Smooth muscle cell of the brain vasculature (primary cell): ENCODE measurements at regions not wholly inside any gene's neighbourhood (a gene's known extent, or its start where the extent isn't known, plus 50 kb on each side); places are given as distances from the start of the nearest gene placed in this dataset.

Experiments used
- DNase-seq: peaks from one replicate; pipeline ENCODE4 v3.0.0-alpha.2; 2012; ENCODE audit warnings: low read depth, low spot score

GRCh38 chr5:15447209-15447608 lies 52.8 kb upstream of the FBXL7 start:
- DNase-seq, result no peak

DNA sequence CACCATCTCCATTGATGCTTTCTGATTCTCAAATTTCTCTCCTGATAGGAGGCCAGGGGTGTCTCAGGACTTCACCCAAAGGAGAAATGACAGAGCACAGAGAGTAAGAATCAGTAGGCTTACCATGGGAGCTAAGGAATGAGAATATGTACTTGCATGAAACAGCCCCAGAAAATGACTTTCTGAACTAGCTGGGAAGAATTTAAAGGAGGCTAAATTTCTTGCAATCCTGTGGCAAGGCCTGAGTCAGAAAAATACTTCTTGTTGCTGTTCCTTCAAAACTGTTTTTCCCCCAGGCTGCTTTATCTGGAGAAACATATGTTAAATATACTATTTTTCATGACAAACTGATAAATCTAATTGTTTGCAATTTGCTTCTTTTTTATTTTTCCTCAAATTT lies 53.4 kb upstream of the FBXL7 start:
- DNase-seq, result no peak

- DNase-seq, result no peak
Observed at GRCh38 chr5:15442193-15442570, 57.8 kb upstream of the FBXL7 start.

DNA sequence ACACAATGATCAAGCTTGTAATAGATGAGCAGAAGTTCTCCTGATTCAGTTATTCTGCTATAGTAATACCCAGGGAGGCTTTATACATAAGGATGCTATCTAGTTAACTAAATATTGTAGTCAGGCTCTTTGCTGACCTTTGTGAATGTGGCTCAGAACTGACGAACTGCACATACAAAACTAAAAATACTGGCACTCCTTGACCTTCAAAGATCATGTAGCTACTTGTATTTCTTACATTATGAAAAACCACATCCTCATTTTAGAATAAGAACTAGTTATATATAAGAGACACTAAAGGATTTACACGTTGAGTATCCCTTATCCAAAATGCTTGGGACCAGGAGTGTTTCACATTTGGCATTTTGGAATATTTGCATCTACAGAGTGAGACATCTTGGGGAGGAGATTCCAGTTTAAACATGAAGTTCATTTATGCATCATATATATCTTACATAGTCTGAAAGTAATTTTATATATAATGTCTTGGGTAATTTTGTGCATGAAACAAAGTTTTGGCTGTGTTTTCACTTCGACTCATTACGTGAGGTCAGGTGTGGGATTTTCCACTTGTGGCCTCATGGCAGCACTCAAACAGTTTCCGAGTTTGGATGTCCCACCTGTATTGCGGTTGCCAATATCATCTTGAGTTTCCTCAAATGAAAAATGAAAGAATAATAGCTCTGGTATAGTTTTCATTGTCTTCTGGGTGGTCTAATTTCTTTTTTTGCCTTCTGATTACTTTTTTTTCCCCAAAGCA lies 58.4 kb upstream of the FBXL7 start:
- no peak for DNase-seq

GRCh38 chr5:15440434-15440833 lies 59.5 kb upstream of the FBXL7 start:
- no peak for DNase-seq

DNA sequence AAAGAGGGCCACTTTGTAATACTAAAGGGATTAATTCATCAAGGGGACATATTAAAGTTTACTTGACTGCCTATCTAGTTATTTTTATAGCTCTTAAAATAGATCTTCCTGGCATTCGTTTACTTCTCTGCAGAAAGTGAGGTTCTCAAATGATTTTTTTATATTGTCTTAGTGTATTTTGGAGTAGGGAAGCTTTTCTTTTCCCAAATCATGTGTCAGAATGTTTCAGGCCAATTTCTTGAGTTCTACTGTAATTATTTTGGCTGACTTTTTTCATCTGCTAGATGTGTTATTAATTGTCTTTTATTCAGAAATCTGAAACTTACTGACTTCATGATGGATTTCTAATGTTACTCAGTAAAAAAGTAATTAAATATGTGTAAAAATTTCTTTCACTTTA lies 60.2 kb upstream of the FBXL7 start:
- no peak for DNase-seq

- DNase-seq, result no peak
Observed at GRCh38 chr5:15433709-15434108, 66.3 kb upstream of the FBXL7 start.

GRCh38 chr5:15431923-15432322 lies 68.1 kb upstream of the FBXL7 start:
- no peak for DNase-seq

GRCh38 chr5:15425766-15426165 lies 74.2 kb upstream of the FBXL7 start:
- DNase-seq, result peak; percentile 4

DNA sequence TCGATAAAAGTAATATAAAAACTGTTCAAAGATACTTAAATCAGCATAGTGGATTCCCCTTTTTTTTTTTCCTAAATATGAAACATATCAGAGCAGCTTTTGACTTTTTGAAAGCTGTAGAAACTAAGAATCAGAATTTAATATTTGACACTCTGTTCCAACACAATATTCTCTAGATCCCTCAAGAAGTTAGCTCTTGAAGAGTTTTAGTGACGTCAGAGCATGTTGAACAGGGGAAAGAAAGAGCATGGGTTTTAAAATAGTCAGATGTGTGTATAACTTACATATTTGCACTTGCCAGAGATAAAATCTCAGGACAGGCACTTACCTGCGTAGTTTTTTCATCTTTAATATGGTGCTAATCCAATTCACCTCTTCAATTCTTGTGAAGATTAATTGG lies 75.2 kb upstream of the FBXL7 start:
- no peak for DNase-seq

- no peak for DNase-seq
Observed at GRCh38 chr5:15421921-15422412, 78.0 kb upstream of the FBXL7 start.

- no peak for DNase-seq
Observed at GRCh38 chr5:15421381-15421780, 78.6 kb upstream of the FBXL7 start.

DNA sequence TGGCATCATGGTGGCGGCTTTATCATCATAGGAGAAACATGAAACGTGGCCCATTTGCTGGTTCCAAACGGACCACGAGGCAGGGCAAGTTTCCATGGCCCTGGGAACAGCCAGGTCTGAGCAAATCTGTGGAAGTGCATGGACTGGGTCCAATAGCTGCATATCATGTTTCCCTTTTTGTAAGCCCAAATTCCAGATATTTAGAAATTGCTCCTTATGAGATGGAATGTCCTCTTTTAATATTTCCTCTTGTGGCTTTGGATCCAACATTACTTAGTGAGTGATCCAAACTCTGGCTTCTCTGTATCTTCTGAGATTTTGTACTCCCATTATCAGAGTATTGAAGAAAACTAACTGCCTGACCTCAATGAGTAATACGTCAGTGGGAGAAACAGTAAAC lies 79.8 kb upstream of the FBXL7 start:
- no peak for DNase-seq

DNA sequence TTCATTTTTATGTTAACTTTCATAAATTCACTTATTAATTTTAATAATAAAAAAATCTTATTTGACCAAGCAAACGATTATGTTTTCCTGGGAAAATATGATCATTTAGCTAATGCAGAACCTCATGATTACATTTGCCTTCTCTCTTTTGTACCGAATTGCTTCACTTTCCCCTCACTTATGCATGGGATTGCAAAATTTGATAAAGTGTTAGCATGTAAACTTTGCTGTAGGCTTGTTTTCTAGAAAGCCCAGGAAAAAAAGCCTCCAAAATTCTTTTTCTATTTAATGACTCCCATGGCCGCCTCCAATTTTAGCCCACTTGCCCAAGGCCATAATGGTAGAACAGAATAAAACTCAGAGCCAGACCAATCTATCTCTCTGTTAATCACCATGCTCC lies 82.8 kb upstream of the FBXL7 start:
- DNase-seq, result no peak

- no peak for DNase-seq
Observed at GRCh38 chr5:15406478-15406877, 93.5 kb upstream of the FBXL7 start.

GRCh38 chr5:15393146-15393545 lies 106.8 kb upstream of the FBXL7 start:
- no peak for DNase-seq

GRCh38 chr5:15391704-15392397 lies 108.1 kb upstream of the FBXL7 start:
- DNase-seq, result peak; percentile 59

GRCh38 chr5:15388866-15389265 lies 111.1 kb upstream of the FBXL7 start:
- DNase-seq, result no peak

GRCh38 chr5:15387931-15388524 lies 112.0 kb upstream of the FBXL7 start:
- DNase-seq, result no peak

- DNase-seq, result no peak
Observed at GRCh38 chr5:15386122-15386521, 113.9 kb upstream of the FBXL7 start.

DNA sequence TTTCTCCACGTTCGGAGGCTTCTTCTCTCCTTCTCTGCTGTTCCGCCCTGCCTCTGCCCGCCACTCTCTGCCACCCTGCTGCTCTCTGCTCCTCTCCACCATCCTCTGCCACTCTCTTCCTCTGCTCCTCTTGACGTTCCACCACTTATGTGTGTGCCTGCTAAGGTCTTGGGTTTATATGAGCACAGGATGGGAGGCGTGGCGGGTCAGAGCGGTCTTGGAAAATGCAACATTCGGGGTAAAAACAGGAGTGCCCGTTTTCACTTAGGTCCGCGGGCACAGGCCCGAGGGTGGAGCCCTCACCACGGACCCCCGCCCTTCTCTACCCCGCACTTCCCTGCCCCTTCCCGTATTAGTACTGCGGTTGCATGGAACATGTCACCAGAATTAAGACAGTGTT lies 114.4 kb upstream of the FBXL7 start:
- DNase-seq, result no peak

DNA sequence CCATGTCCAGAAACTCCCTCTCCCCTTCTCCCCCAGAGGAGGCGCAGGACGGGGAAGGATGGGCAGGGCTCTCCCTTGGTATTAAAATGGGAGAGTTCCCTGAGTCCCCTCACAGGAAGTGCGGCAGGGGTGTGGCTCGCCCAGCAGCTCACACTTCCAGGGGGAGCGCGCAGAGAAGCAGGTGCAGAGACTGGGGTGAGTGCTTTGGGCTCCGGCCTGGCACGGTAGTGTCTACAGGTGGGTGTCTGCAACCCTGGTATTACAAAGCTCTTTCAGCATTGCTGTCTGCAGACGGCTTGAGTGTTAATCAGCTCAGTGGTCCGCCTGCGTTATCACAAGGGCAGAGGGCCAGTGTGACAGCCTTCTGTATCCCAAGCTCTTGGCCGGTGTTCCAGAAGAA lies 114.9 kb upstream of the FBXL7 start:
- no peak for DNase-seq

DNA sequence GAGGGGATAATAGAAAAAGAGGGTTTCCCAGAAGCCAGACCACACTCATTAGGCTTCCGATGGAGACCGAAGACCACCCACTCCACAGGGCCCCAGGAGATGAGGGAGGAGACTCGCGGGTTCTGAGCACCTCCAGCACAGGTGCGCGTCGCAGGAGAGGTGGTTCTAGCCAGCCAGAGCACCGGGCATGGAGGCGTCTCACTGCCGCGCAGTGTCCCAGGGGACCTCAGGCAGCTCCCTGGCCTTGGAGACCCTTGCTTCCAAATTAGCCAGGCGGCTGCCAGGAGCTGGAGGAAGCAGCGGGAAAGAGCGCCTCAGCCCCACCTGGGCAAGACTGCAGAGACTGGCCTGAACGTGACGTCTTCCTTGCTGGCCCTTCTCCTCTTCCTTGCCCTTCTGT lies 115.4 kb upstream of the FBXL7 start:
- no peak for DNase-seq
